ENCODE measurements at regions not wholly inside any gene's neighbourhood (a gene's known extent, or its start where the extent isn't known, plus 50 kb on each side); places are given as distances from the start of the nearest gene placed in this dataset.
A peak's percentile ranks its signal among the peaks of the same experiment; 100 is the strongest.
"Not testable (repeated sequence)": the region's sequence is repeated elsewhere in the genome, so short reads cannot be mapped to it uniquely, and the experiment has no call there.

- no peak for TF ChIP-seq CTCF (conservative IDR thresholded peaks at IDR 0.05; ENCODE audit: low read depth, low read length)
- no peak for DNase-seq (ENCODE audit: low read depth)
- H3K4me3 ChIP-seq (ENCODE audit: low read depth, low read length) = no peak overlapping the region
Measured at GRCh38 chr11:45743556-45744468, 61.1 kb upstream of the SLC35C1 start.

GRCh38 chr11:45741582-45741981 lies 63.4 kb upstream of the SLC35C1 start:
- TF ChIP-seq CTCF (conservative IDR thresholded peaks at IDR 0.05; ENCODE audit: low read depth, low read length) = no peak
- H3K4me3 ChIP-seq (ENCODE audit: low read depth, low read length) = no peak overlapping the region
- DNase-seq (ENCODE audit: low read depth) = no peak

DNA sequence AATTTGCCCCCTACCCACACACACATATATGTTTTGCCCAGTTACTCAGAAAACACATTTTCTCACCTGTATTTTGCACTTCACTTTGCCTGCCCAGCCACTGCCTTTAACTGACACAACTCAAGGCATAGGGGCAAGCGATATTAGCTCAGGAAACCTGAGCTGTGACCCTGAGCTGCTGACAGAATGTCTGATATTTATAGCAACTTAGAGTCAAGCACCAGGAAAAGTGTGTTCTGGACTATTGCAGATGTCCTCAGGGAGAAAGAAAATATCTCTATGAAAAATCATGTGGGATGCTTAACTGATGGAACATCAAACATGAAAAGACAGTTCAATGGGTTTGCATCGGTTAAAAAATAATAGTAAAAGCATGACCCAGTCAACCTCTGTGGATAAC lies 63.9 kb upstream of the SLC35C1 start:
- H3K4me3 ChIP-seq (ENCODE audit: low read depth, low read length) = no peak overlapping the region
- DNase-seq (ENCODE audit: low read depth) = no peak
- no peak for TF ChIP-seq CTCF (conservative IDR thresholded peaks at IDR 0.05; ENCODE audit: low read depth, low read length)

DNA sequence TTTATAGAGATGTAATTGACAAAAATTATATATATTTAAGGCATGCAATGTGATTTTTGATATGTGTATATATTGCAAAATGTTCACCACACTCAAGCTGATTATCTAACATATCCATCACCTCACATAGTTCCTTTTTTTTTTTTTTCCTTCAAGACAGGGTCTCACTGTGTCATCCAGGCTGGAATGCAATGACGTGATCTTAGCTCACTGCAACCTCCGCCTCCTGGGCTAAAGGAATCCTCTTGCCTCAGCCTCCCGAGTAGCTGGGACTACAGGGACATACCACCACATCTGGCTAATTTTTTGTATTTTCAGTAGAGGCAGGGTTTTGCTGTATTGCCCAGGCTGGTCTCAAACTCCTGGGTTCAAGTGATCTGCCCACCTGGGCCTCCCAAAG lies 65.1 kb upstream of the SLC35C1 start:
- H3K4me3 ChIP-seq (ENCODE audit: low read depth, low read length) = no peak overlapping the region
- no peak for DNase-seq (ENCODE audit: low read depth)
- no peak for TF ChIP-seq CTCF (conservative IDR thresholded peaks at IDR 0.05; ENCODE audit: low read depth, low read length)

DNA sequence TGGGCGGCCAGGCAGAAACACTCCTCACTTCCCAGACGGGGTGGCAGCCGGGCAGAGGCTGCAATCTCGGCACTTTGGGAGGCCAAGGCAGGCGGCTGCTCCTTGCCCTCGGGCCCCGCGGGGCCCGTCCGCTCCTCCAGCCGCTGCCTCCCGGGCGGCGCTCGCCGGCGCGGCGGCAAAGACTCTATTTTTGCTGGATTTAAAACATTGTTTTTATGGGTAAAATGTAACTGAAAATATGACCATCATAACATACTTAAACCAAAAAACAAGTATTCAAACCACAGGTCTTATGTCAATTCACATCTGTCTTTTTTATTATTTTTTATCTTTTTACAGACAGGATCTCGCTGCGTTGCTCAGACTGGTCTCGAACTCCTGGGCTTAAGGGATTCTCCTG lies 65.9 kb upstream of the SLC35C1 start:
- H3K4me3 ChIP-seq (ENCODE audit: low read depth, low read length); DNase-seq (ENCODE audit: low read depth): not testable (repeated sequence)

- H3K4me3 ChIP-seq (ENCODE audit: low read depth, low read length); DNase-seq (ENCODE audit: low read depth): not testable (repeated sequence)
Measured at GRCh38 chr11:45738194-45738593, 66.8 kb upstream of the SLC35C1 start.

DNA sequence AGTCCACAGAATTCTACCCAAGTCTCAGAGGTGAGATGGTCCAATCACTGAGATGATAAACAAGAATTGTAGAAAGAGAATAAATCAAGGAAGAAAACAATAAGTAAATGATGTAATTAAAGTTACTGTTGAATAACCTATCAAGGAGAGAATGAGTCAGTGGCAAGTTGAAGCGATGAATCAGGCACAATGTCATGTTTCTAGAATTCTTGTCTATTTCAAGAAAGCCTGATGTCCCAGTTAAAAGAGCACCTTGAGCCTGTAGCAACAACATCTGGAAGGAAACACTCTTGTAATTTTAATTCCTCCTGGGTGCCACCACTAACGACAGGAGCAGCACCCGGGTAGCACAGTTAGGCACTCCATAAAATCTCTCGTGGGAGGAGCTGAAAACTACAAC lies 67.9 kb upstream of the SLC35C1 start:
- TF ChIP-seq CTCF (conservative IDR thresholded peaks at IDR 0.05; ENCODE audit: low read depth, low read length) = no peak
- DNase-seq (ENCODE audit: low read depth) = peak; percentile 43

GRCh38 chr11:45736424-45736823 lies 68.5 kb upstream of the SLC35C1 start:
- TF ChIP-seq CTCF (conservative IDR thresholded peaks at IDR 0.05; ENCODE audit: low read depth, low read length) = no peak
- DNase-seq (ENCODE audit: low read depth) = no peak
- no peak overlapping the region for H3K4me3 ChIP-seq (ENCODE audit: low read depth, low read length)

More for the DNA sequence above, 67.9 kb upstream of the SLC35C1 start:
- no peak overlapping the region for H3K4me3 ChIP-seq (ENCODE audit: low read depth, low read length)
